ENCODE measurements at regions not wholly inside any gene's neighbourhood (a gene's known extent, or its start where the extent isn't known, plus 50 kb on each side); places are given as distances from the start of the nearest gene placed in this dataset.

DNA sequence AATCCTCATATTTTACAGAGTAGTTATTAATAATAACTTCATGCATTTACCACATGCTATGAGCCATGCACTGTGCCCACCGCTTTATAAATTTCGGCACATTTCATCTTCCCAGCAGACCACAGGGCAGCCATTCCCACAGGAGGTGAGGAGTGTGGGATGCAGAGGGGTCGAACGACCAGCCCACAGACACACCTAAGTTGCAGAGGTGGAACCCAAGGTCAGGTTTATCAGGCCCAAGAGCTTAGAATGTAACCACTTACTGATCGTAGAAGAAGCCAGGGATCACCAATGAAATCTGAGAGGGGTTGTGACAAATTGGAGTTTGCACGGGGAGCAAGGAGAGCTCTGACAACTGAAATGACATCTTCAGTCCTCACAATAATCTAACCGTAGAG, 303.0 kb upstream of the MSX2 start:
- H3K4me3 ChIP-seq (ENCODE audit: low read depth, low read length), result no peak overlapping the region
- TF ChIP-seq, protein P1, sequence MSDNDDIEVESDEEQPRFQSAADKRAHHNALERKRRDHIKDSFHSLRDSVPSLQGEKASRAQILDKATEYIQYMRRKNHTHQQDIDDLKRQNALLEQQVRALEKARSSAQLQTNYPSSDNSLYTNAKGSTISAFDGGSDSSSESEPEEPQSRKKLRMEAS (IDR thresholded peaks at IDR 0.05; ENCODE audit: low read depth, low read length), result no peak
- TF ChIP-seq POLR2A (IDR thresholded peaks at IDR 0.05; ENCODE audit: extremely low read depth, insufficient read length) (no peak), MYC (IDR thresholded peaks at IDR 0.05; ENCODE audit: low read depth, low read length) (no peak)
- TF ChIP-seq, protein P2, sequence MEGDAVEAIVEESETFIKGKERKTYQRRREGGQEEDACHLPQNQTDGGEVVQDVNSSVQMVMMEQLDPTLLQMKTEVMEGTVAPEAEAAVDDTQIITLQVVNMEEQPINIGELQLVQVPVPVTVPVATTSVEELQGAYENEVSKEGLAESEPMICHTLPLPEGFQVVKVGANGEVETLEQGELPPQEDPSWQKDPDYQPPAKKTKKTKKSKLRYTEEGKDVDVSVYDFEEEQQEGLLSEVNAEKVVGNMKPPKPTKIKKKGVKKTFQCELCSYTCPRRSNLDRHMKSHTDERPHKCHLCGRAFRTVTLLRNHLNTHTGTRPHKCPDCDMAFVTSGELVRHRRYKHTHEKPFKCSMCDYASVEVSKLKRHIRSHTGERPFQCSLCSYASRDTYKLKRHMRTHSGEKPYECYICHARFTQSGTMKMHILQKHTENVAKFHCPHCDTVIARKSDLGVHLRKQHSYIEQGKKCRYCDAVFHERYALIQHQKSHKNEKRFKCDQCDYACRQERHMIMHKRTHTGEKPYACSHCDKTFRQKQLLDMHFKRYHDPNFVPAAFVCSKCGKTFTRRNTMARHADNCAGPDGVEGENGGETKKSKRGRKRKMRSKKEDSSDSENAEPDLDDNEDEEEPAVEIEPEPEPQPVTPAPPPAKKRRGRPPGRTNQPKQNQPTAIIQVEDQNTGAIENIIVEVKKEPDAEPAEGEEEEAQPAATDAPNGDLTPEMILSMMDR (IDR thresholded peaks at IDR 0.05; ENCODE audit: low read depth, low read length), result no peak
- DNase-seq (ENCODE audit: low read depth), result no peak

GRCh38 chr5:174423558-174423957, 300.8 kb upstream of the MSX2 start:
- TF ChIP-seq MYC (IDR thresholded peaks at IDR 0.05; ENCODE audit: low read depth, low read length), result no peak
- TF ChIP-seq, protein P1 (IDR thresholded peaks at IDR 0.05; ENCODE audit: low read depth, low read length), result no peak
- TF ChIP-seq POLR2A (IDR thresholded peaks at IDR 0.05; ENCODE audit: extremely low read depth, insufficient read length), result no peak
- TF ChIP-seq, protein P2 (IDR thresholded peaks at IDR 0.05; ENCODE audit: low read depth, low read length), result no peak
- no peak for DNase-seq (ENCODE audit: low read depth)
- no peak overlapping the region for H3K4me3 ChIP-seq (ENCODE audit: low read depth, low read length)

- TF ChIP-seq POLR2A (IDR thresholded peaks at IDR 0.05; ENCODE audit: extremely low read depth, insufficient read length) (no peak), MYC (IDR thresholded peaks at IDR 0.05; ENCODE audit: low read depth, low read length) (no peak)
- TF ChIP-seq, protein P1 (IDR thresholded peaks at IDR 0.05; ENCODE audit: low read depth, low read length), result no peak
- TF ChIP-seq, protein P2 (IDR thresholded peaks at IDR 0.05; ENCODE audit: low read depth, low read length), result no peak
- DNase-seq (ENCODE audit: low read depth), result no peak
- no peak overlapping the region for H3K4me3 ChIP-seq (ENCODE audit: low read depth, low read length)
Observed at GRCh38 chr5:174424219-174425053, 299.9 kb upstream of the MSX2 start.

DNA sequence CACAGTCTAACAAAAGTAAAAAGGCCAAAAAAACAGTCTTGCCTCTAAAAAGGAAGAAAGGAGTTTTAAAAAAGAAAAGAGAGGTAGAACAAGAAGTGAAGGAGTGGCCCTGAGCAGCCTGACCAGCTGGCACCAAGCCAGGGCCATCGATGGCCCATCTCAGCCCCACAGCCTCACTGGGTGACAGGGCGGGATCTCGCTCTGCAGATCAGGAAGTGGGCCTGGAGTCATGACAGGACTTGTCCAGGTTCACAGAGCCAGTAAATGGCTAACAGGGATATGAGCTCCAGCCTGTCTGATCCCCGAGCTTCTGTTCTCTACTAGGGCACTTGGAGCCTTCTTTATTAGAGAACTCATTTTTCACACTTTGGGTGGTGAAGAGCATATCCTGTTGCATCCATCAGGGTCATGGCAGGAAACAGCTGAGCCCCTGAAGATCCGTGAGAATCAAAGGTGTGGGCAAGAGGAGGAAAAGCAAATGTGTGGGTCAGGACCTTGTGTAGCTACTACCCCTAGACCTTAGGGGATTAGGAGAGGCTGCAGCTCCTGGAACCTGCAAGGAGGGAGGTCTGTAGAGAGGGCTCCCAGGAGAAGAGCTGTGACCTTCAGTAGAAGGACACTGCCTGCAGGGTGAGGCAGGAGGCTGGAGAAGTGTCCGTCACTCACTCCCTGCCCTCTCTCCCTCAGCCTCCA, 299.0 kb upstream of the MSX2 start:
- DNase-seq (ENCODE audit: low read depth), result no peak
- TF ChIP-seq MYC (IDR thresholded peaks at IDR 0.05; ENCODE audit: low read depth, low read length), result no peak
- TF ChIP-seq POLR2A (IDR thresholded peaks at IDR 0.05; ENCODE audit: extremely low read depth, insufficient read length), result no peak
- TF ChIP-seq, protein P2 (IDR thresholded peaks at IDR 0.05; ENCODE audit: low read depth, low read length), result no peak
- TF ChIP-seq, protein P1 (IDR thresholded peaks at IDR 0.05; ENCODE audit: low read depth, low read length), result no peak
- H3K4me3 ChIP-seq (ENCODE audit: low read depth, low read length), result no peak overlapping the region

- H3K4me3 ChIP-seq (ENCODE audit: low read depth, low read length), result no peak overlapping the region
- TF ChIP-seq, protein P2 (IDR thresholded peaks at IDR 0.05; ENCODE audit: low read depth, low read length), result no peak
- TF ChIP-seq, protein P1 (IDR thresholded peaks at IDR 0.05; ENCODE audit: low read depth, low read length), result no peak
- TF ChIP-seq POLR2A (IDR thresholded peaks at IDR 0.05; ENCODE audit: extremely low read depth, insufficient read length), result no peak
- no peak for TF ChIP-seq MYC (IDR thresholded peaks at IDR 0.05; ENCODE audit: low read depth, low read length)
- no peak for DNase-seq (ENCODE audit: low read depth)
Observed at GRCh38 chr5:174425964-174426290, 298.5 kb upstream of the MSX2 start.
